ENCODE measurements at regions not wholly inside any gene's neighbourhood (a gene's known extent, or its start where the extent isn't known, plus 50 kb on each side); places are given as distances from the start of the nearest gene placed in this dataset.

DNA sequence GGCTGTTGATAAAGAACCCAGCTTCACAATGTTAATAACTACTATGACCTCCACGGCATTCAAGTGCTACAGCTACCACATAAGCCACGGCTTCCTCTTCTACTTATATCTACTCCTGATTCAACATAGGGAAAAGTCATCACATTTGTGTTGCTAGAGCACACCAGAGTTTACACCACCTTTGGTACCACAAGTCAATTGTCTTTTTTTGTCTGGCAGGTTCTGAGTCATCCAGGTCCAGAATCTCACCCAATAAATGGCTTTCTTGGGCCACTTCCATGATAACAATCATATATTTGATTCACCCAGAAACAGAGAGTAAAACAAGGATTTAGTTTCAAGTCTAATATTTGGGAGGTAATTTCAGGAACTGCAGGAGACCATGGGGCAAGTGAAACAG lies 480.2 kb downstream of the TMX3 start:
- Mint-ChIP-seq H3K27ac (no peak overlapping the region), H3K36me3 (ENCODE audit: insufficient read depth) (no peaks in the 10 kb centered on the region), H3K9me3 (ENCODE audit: low read depth) (peaks cover 2% of the 10 kb centered on the region), H3K4me3 (ENCODE audit: low read depth) (no peak overlapping the region), H3K27me3 (no peaks in the 10 kb centered on the region), H3K4me1 (ENCODE audit: low read depth) (peaks cover 1% of the 10 kb centered on the region)
- TF ChIP-seq, protein P1, sequence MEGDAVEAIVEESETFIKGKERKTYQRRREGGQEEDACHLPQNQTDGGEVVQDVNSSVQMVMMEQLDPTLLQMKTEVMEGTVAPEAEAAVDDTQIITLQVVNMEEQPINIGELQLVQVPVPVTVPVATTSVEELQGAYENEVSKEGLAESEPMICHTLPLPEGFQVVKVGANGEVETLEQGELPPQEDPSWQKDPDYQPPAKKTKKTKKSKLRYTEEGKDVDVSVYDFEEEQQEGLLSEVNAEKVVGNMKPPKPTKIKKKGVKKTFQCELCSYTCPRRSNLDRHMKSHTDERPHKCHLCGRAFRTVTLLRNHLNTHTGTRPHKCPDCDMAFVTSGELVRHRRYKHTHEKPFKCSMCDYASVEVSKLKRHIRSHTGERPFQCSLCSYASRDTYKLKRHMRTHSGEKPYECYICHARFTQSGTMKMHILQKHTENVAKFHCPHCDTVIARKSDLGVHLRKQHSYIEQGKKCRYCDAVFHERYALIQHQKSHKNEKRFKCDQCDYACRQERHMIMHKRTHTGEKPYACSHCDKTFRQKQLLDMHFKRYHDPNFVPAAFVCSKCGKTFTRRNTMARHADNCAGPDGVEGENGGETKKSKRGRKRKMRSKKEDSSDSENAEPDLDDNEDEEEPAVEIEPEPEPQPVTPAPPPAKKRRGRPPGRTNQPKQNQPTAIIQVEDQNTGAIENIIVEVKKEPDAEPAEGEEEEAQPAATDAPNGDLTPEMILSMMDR (IDR thresholded peaks at IDR 0.05; ENCODE audit: unreplicated experiment) = no peak
- no peak for DNase-seq (ENCODE audit: low spot score, unreplicated experiment)

- TF ChIP-seq, protein P1 (IDR thresholded peaks at IDR 0.05; ENCODE audit: unreplicated experiment) = no peak
- peaks cover 5% of the 10 kb centered on the region for H3K9me3 Mint-ChIP-seq (ENCODE audit: low read depth)
- H3K4me1 Mint-ChIP-seq (ENCODE audit: low read depth) = peaks cover 1% of the 10 kb centered on the region
- no peak for DNase-seq (ENCODE audit: low spot score, unreplicated experiment)
- no peaks in the 10 kb centered on the region for H3K27me3 Mint-ChIP-seq
- no peak overlapping the region for H3K27ac Mint-ChIP-seq
- no peak overlapping the region for H3K4me3 Mint-ChIP-seq (ENCODE audit: low read depth)
- no peaks in the 10 kb centered on the region for H3K36me3 Mint-ChIP-seq (ENCODE audit: insufficient read depth)
Observed at GRCh38 chr18:68234131-68234530, 480.8 kb downstream of the TMX3 start.

GRCh38 chr18:68233018-68233417 lies 481.9 kb downstream of the TMX3 start:
- peaks cover 1% of the 10 kb centered on the region for H3K4me1 Mint-ChIP-seq (ENCODE audit: low read depth)
- H3K27ac Mint-ChIP-seq = no peak overlapping the region
- peaks cover 7% of the 10 kb centered on the region for H3K9me3 Mint-ChIP-seq (ENCODE audit: low read depth)
- TF ChIP-seq, protein P1 (IDR thresholded peaks at IDR 0.05; ENCODE audit: unreplicated experiment) = no peak
- no peaks in the 10 kb centered on the region for H3K27me3 Mint-ChIP-seq
- no peak overlapping the region for H3K4me3 Mint-ChIP-seq (ENCODE audit: low read depth)
- H3K36me3 Mint-ChIP-seq (ENCODE audit: insufficient read depth) = no peaks in the 10 kb centered on the region
- no peak for DNase-seq (ENCODE audit: low spot score, unreplicated experiment)

- Mint-ChIP-seq H3K27ac (no peak overlapping the region), H3K9me3 (ENCODE audit: low read depth) (peaks cover 7% of the 10 kb centered on the region), H3K36me3 (ENCODE audit: insufficient read depth) (no peaks in the 10 kb centered on the region), H3K4me3 (ENCODE audit: low read depth) (no peak overlapping the region), H3K4me1 (ENCODE audit: low read depth) (no peaks in the 10 kb centered on the region), H3K27me3 (no peaks in the 10 kb centered on the region)
- no peak for DNase-seq (ENCODE audit: low spot score, unreplicated experiment)
- TF ChIP-seq, protein P1 (IDR thresholded peaks at IDR 0.05; ENCODE audit: unreplicated experiment) = no peak
Observed at GRCh38 chr18:68229351-68229750, 485.6 kb downstream of the TMX3 start.

DNA sequence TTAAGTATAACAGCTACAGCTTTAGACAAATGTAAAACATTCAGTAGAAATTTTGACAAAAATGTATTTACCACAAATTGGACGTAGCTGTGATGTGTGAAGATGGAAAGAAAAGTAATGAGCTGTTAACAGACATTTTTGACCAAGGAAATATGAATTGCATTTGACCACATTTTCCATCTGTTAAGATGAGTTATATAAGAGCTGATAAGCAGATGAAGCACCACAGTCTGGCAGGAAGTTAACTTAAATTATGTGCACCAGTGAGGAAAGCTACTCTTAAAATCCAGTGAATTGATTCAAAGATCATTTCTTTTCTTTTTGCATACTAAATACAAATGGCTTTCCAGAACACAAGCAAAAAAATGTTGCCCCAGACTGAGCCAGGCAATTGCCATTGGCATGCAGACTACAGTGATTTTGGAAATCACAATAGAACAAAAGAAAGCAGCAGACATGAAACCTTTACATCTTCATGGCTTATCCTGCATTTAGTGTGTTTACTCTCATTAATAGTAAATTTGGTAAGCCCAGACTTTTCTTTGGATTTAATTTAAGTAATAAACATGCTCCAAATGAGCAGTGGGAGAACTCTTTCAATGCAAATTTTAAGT lies 493.7 kb downstream of the TMX3 start:
- no peak overlapping the region for H3K27ac Mint-ChIP-seq

More for the DNA sequence above, 493.7 kb downstream of the TMX3 start:
- Mint-ChIP-seq H3K9me3 (ENCODE audit: low read depth) (no peaks in the 10 kb centered on the region), H3K4me1 (ENCODE audit: low read depth) (no peaks in the 10 kb centered on the region), H3K36me3 (ENCODE audit: insufficient read depth) (no peaks in the 10 kb centered on the region), H3K4me3 (ENCODE audit: low read depth) (no peak overlapping the region), H3K27me3 (no peaks in the 10 kb centered on the region)
- no peak for DNase-seq (ENCODE audit: low spot score, unreplicated experiment)
- TF ChIP-seq, protein P1 (IDR thresholded peaks at IDR 0.05; ENCODE audit: unreplicated experiment) = no peak

All from progenitor cell of endocrine pancreas (in vitro differentiated cells).